Panc1 (cell line): ENCODE measurements at regions not wholly inside any gene's neighbourhood (a gene's known extent, or its start where the extent isn't known, plus 50 kb on each side); places are given as distances from the start of the nearest gene placed in this dataset.

ENCODE experiments used
- ATAC-seq: fragments of 200-7000 bp; cut with Tn5 transposase; 2 replicates; pipeline ENCODE4 v1.9.1; 2020; ENCODE audit warnings: mild to moderate bottlenecking, moderate library complexity
- BruUV-seq: library from RNA; stranded (reverse); fragments of 400-500 nt; replicated peaks from 2 replicates; lab custom pipeline; 2021; lab: Mats Ljungman, UMichigan
- CTCF ChIA-PET: fragments of 300-600 bp; sonication (Branson Sonifier 250); formaldehyde crosslinking; loops from one replicate; lab custom pipeline; 2022; ENCODE audit warnings: antibody characterized with exemption; lab: Charles Lee
- POLR2A ChIA-PET: fragments of 300-600 bp; sonication (Branson Sonifier 250); formaldehyde crosslinking; loops from one replicate; lab custom pipeline; 2022; ENCODE audit warnings: antibody characterized with exemption; lab: Charles Lee
- DNase-seq: peaks from one replicate; pipeline ENCODE4 v3.0.0-alpha.2; 2010; ENCODE audit warnings: low read depth, low spot score
- H3K27ac ChIP-seq: 2 replicates; pipeline ENCODE4 v1.5.1; 2011; ENCODE audit warnings: mild to moderate bottlenecking, low read length, inconsistent platforms
- H3K27me3 ChIP-seq: fragments of 200-500 bp; sonication (Bioruptor generic); 2 replicates; pipeline ENCODE4 v1.6.0; 2014; ENCODE audit warnings: low read length, inconsistent platforms; ENCODE audit not compliant: control insufficient read depth, insufficient read depth
- H3K36me3 ChIP-seq: fragments of 200-500 bp; sonication (Bioruptor generic); 2 replicates; pipeline ENCODE4 v1.5.1; 2014; ENCODE audit warnings: inconsistent platforms, mild to moderate bottlenecking, low read length, moderate library complexity; ENCODE audit not compliant: control insufficient read depth, insufficient read depth
- H3K4me1 ChIP-seq: 2 replicates; pipeline ENCODE4 v1.5.1; 2011; ENCODE audit warnings: inconsistent platforms, mild to moderate bottlenecking, low read length, moderate library complexity; ENCODE audit not compliant: control insufficient read depth, insufficient read depth
- H3K4me3 ChIP-seq, 2 experiments: 2 replicates each; pipeline ENCODE4 v1.5.1; 2011 to 2012; ENCODE audit warnings: low read depth in 2 of 2, low read length in 2 of 2, mild to moderate bottlenecking in 2 of 2, inconsistent platforms in 1 of 2, moderate library complexity in 1 of 2
- H3K9me3 ChIP-seq: fragments of 200-500 bp; sonication (Bioruptor generic); 2 replicates; pipeline ENCODE4 v1.5.1; 2014; ENCODE audit warnings: low read depth, mild to moderate bottlenecking, inconsistent platforms, low read length, moderate library complexity; ENCODE audit not compliant: control insufficient read depth, insufficient read depth
- POLR2AphosphoS5 ChIP-seq: IDR thresholded peaks from 2 replicates; pipeline ENCODE4 v1.6.1; 2012; ENCODE audit warnings: mild to moderate bottlenecking, low read depth, low read length, moderate library complexity
- SIN3A ChIP-seq: IDR thresholded peaks from 2 replicates; pipeline ENCODE4 v1.6.1; 2012; ENCODE audit warnings: low read depth, mild to moderate bottlenecking, low read length, moderate library complexity, borderline replicate concordance; ENCODE audit not compliant: insufficient read depth
- TCF7L2 ChIP-seq: IDR thresholded peaks from 2 replicates; pipeline ENCODE4 v1.6.1; 2011; ENCODE audit warnings: mild to moderate bottlenecking, low read depth, low read length, inconsistent platforms
- in situ Hi-C: cut with HindIII; loops from 2 replicates; pipeline ENCODE4 v1.10.0; 2016; ENCODE audit warnings: low sequenced_read_pairs, low pct_unique_long_range_greater_than_20kb
- intact Hi-C: fragments of 100-400 bp; cut with micrococcal nuclease; formaldehyde crosslinking; loops from one replicate; pipeline ENCODE4 v1.10.0; 2022; ENCODE audit not compliant: unreplicated experiment
- TF ChIP-seq, protein P1 (sequence below), 2 experiments: IDR thresholded peaks; 2 replicates each; pipeline ENCODE4 v1.6.1; 2011 to 2012; ENCODE audit warnings: low read depth in 2 of 2, control low read depth in 1 of 2, low read length in 1 of 2, mild to moderate bottlenecking in 1 of 2, moderate library complexity in 1 of 2; ENCODE audit not compliant: insufficient read depth in 1 of 2
- TF ChIP-seq, protein P2 (sequence below): fragments of 450-650 bp; IDR thresholded peaks from 2 replicates; pipeline ENCODE4 v1.5.1; 2017; ENCODE audit warnings: mild to moderate bottlenecking

DNA sequence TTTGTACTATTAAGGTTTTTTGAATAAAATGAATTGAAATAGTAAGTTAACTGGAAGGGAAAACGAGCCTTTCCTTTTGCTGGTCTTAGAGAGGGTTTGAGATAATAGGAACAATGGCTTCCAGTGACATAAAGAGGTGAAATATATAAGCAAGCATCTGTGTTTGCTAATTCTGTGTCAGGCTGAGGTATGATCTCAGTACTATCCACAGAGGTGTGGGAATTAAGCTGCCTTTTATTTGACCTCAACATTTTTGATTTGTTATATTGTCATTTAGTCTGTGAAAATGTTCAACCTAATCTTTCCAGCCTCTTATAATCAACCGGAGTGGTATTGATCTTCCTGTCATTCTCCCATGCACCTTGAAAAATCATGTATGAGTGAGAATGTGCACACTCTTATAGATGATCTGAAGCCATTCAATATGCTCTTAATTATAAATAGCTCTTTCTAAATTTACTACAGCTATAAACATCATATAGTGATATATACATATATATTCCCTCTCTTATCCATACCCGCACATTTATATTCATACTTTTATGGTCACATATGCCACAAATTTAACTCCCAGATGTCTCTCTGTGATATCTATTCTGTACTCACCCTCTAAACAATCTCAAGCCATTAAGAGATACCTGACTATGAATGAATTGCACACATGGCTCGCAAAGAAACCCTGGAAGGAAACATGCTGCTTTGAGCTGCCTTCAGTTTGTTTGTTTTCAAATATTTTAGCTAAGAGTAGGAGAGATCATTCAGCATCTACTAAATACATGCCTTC is 754.7 kb upstream of the NRSN1 start:
- no peak overlapping the region for H3K4me3 ChIP-seq
- TF ChIP-seq, protein P1, sequence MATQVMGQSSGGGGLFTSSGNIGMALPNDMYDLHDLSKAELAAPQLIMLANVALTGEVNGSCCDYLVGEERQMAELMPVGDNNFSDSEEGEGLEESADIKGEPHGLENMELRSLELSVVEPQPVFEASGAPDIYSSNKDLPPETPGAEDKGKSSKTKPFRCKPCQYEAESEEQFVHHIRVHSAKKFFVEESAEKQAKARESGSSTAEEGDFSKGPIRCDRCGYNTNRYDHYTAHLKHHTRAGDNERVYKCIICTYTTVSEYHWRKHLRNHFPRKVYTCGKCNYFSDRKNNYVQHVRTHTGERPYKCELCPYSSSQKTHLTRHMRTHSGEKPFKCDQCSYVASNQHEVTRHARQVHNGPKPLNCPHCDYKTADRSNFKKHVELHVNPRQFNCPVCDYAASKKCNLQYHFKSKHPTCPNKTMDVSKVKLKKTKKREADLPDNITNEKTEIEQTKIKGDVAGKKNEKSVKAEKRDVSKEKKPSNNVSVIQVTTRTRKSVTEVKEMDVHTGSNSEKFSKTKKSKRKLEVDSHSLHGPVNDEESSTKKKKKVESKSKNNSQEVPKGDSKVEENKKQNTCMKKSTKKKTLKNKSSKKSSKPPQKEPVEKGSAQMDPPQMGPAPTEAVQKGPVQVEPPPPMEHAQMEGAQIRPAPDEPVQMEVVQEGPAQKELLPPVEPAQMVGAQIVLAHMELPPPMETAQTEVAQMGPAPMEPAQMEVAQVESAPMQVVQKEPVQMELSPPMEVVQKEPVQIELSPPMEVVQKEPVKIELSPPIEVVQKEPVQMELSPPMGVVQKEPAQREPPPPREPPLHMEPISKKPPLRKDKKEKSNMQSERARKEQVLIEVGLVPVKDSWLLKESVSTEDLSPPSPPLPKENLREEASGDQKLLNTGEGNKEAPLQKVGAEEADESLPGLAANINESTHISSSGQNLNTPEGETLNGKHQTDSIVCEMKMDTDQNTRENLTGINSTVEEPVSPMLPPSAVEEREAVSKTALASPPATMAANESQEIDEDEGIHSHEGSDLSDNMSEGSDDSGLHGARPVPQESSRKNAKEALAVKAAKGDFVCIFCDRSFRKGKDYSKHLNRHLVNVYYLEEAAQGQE (IDR thresholded peaks at IDR 0.05; ENCODE audit: insufficient read depth in 1 of 2, low read depth in 2 of 2, low read length in 1 of 2): no peak
- TF ChIP-seq, protein P2, sequence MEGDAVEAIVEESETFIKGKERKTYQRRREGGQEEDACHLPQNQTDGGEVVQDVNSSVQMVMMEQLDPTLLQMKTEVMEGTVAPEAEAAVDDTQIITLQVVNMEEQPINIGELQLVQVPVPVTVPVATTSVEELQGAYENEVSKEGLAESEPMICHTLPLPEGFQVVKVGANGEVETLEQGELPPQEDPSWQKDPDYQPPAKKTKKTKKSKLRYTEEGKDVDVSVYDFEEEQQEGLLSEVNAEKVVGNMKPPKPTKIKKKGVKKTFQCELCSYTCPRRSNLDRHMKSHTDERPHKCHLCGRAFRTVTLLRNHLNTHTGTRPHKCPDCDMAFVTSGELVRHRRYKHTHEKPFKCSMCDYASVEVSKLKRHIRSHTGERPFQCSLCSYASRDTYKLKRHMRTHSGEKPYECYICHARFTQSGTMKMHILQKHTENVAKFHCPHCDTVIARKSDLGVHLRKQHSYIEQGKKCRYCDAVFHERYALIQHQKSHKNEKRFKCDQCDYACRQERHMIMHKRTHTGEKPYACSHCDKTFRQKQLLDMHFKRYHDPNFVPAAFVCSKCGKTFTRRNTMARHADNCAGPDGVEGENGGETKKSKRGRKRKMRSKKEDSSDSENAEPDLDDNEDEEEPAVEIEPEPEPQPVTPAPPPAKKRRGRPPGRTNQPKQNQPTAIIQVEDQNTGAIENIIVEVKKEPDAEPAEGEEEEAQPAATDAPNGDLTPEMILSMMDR: no peak
- TF ChIP-seq TCF7L2: no peak
- H3K9me3 ChIP-seq: no peaks in the 10 kb centered on the region
- H3K4me1 ChIP-seq: no peaks in the 10 kb centered on the region
- H3K36me3 ChIP-seq: no peaks in the 10 kb centered on the region
- ChIA-PET POLR2A (no interaction called here), CTCF (no interaction called here)
- intact Hi-C loops: no loop called here
- DNase-seq (no peak), ATAC-seq (no peak)
- no peak overlapping the region for H3K27ac ChIP-seq
- no peaks in the 10 kb centered on the region for H3K27me3 ChIP-seq
- in situ Hi-C loops: no loop called here
- no TSS peak for BruUV-seq

GRCh38 chr6:23377830-23378229 is 748.2 kb upstream of the NRSN1 start:
- no peaks in the 10 kb centered on the region for H3K9me3 ChIP-seq
- in situ Hi-C loops (no loop called here), intact Hi-C loops (no loop called here)
- no peaks in the 10 kb centered on the region for H3K4me1 ChIP-seq
- BruUV-seq: no TSS peak
- no peak for ATAC-seq
- H3K27ac ChIP-seq: no peak overlapping the region
- no peaks in the 10 kb centered on the region for H3K27me3 ChIP-seq
- CTCF ChIA-PET: no interaction called here
- no peak for DNase-seq
- TF ChIP-seq POLR2AphosphoS5 (no peak), TCF7L2 (no peak), SIN3A (no peak)
- TF ChIP-seq, protein P1 (IDR thresholded peaks at IDR 0.05; ENCODE audit: insufficient read depth in 1 of 2, low read depth in 2 of 2, low read length in 1 of 2): no peak
- TF ChIP-seq, protein P2: no peak
- POLR2A ChIA-PET: no interaction called here
- H3K36me3 ChIP-seq: no peaks in the 10 kb centered on the region
- no peak overlapping the region for H3K4me3 ChIP-seq
